K562 (cell line): ENCODE measurements at regions not wholly inside any gene's neighbourhood (a gene's known extent, or its start where the extent isn't known, plus 50 kb on each side); places are given as distances from the start of the nearest gene placed in this dataset.

Experiments used
- ATAC-seq: fragments of 200-7000 bp; cut with Tn5 transposase; 3 replicates; pipeline ENCODE4 v1.9.1; 2020; ENCODE audit warnings: moderate library complexity
- BruUV-seq: library from RNA; stranded (reverse); fragments of 400-500 nt; replicated peaks from 2 replicates; lab custom pipeline; 2021; lab: Mats Ljungman, UMichigan
- CTCF ChIA-PET: fragments of 300-600 bp; formaldehyde crosslinking; extraction: SDS; loops from one replicate; lab custom pipeline; 2021; ENCODE audit warnings: low intra/inter-chr PET ratio; lab: Yijun Ruan, JAX
- POLR2A ChIA-PET: fragments of 300-600, 350-650 bp; sonication (Branson Sonifier 250); formaldehyde crosslinking; extraction: SDS; loops from one replicate; lab custom pipeline; 2021; ENCODE audit warnings: antibody characterized with exemption, inconsistent platforms; lab: Yijun Ruan, JAX
- DNase-seq, 4 experiments: peaks; one replicate each; pipeline versions ENCODE4 v3.0.0 to v3.0.0-alpha.2; 2011 to 2018; ENCODE audit warnings: low spot score in 3 of 4, mixed read lengths in 3 of 4; ENCODE audit errors: extremely low read depth in 1 of 4
- FAIRE-seq: peaks from 2 replicates; lab custom pipeline; 2011; peaks lifted over from hg19 to GRCh38; lab: Jason Lieb, UNC
- H2AFZ ChIP-seq: 2 replicates; pipeline ENCODE4 v1.6.0; 2011; ENCODE audit warnings: low read depth, low read length, control low read depth, inconsistent platforms
- H3K27ac ChIP-seq: fragments of 200-600 bp; 3 replicates; pipeline ENCODE4 v1.8.0; 2011; ENCODE audit warnings: low read depth, mild to moderate bottlenecking, control low read depth, inconsistent platforms, low read length, moderate library complexity, mixed read lengths; ENCODE audit errors: extremely low read depth
- H3K27me3 ChIP-seq, 2 experiments: fragments of 300-600 bp in 1 of 2; 2 replicates in 1 of 2; 3 replicates in 1 of 2; pipeline versions ENCODE4 v1.6.0 to v1.8.0; 2011; ENCODE audit warnings: inconsistent platforms in 2 of 2, low read length in 2 of 2, mild to moderate bottlenecking in 1 of 2, mixed read lengths in 1 of 2, moderate library complexity in 1 of 2; ENCODE audit not compliant: control insufficient read depth in 2 of 2, insufficient read depth in 2 of 2
- H3K36me3 ChIP-seq: fragments of 300-600 bp; 3 replicates; pipeline ENCODE4 v1.8.0; 2011; ENCODE audit warnings: mild to moderate bottlenecking, low read length, inconsistent platforms; ENCODE audit not compliant: control insufficient read depth, insufficient read depth
- H3K4me1 ChIP-seq, 2 experiments: fragments of 200-600 bp in 1 of 2; replicated peaks in 1 of 2; 2 replicates in 1 of 2; 3 replicates in 1 of 2; pipeline versions ENCODE4 v1.5.1 to v1.8.0; 2011; ENCODE audit warnings: inconsistent platforms in 2 of 2, low read length in 2 of 2, mild to moderate bottlenecking in 1 of 2, mixed read lengths in 1 of 2, moderate library complexity in 1 of 2; ENCODE audit not compliant: control insufficient read depth in 2 of 2, insufficient read depth in 2 of 2
- H3K4me2 ChIP-seq: 2 replicates; pipeline ENCODE4 v1.6.1; 2011; ENCODE audit warnings: low read length, control low read depth, inconsistent platforms, mixed read lengths; ENCODE audit not compliant: insufficient read depth
- H3K4me3 ChIP-seq: fragments of 200-600 bp; sonication (generic), shearing (Covaris generic); 2 replicates; pipeline ENCODE4 v1.5.1; 2016; ENCODE audit warnings: control low read depth, inconsistent platforms
- H3K79me2 ChIP-seq: fragments of 200-600 bp; 3 replicates; pipeline ENCODE4 v1.8.0; 2011; ENCODE audit warnings: low read length, inconsistent platforms; ENCODE audit not compliant: control insufficient read depth, insufficient read depth
- H3K9ac ChIP-seq, 2 experiments: 2 replicates each; pipeline versions ENCODE4 v1.6.0 to v1.6.1; 2011; ENCODE audit warnings: low read depth in 2 of 2, low read length in 2 of 2, control low read depth in 1 of 2, inconsistent platforms in 1 of 2, mild to moderate bottlenecking in 1 of 2, mixed read lengths in 1 of 2; ENCODE audit not compliant: insufficient read depth in 1 of 2
- H3K9me1 ChIP-seq: one replicate; pipeline ENCODE4 v1.6.0; 2011; ENCODE audit warnings: inconsistent platforms, mild to moderate bottlenecking, low read length, moderate library complexity; ENCODE audit not compliant: control insufficient read depth, insufficient read depth
- H3K9me3 ChIP-seq: replicated peaks from 2 replicates; pipeline ENCODE4 v1.5.1; 2011; ENCODE audit warnings: low read depth, low read length, inconsistent platforms; ENCODE audit not compliant: control insufficient read depth, insufficient read depth
- H4K20me1 ChIP-seq: replicated peaks from 2 replicates; pipeline ENCODE4 v1.6.1; 2011; ENCODE audit warnings: low read length, inconsistent platforms, mixed read lengths; ENCODE audit not compliant: control insufficient read depth, insufficient read depth
- ETV5 ChIP-seq: sonication (generic); formaldehyde crosslinking; IDR thresholded peaks from 2 replicates; pipeline ENCODE4 v1.4.0; 2020; ENCODE audit warnings: low read depth, mild to moderate bottlenecking, missing genetic modification reagents
- FOS ChIP-seq: IDR thresholded peaks from 3 replicates; pipeline ENCODE4 v1.6.1; 2011; ENCODE audit not compliant: insufficient read length; ENCODE audit errors: extremely low read depth
- GTF2A2 ChIP-seq: IDR thresholded peaks from 2 replicates; pipeline ENCODE4 v1.6.1; 2016; ENCODE audit warnings: mild to moderate bottlenecking, missing genetic modification characterization, missing compliant biosample characterization
- HDAC3 ChIP-seq: fragments of 450-650 bp; IDR thresholded peaks from 2 replicates; pipeline ENCODE4 v1.6.1; 2018; ENCODE audit warnings: borderline replicate concordance, mild to moderate bottlenecking, moderate library complexity; ENCODE audit not compliant: partially characterized antibody
- HNRNPK ChIP-seq: fragments of 200-400 bp; formaldehyde crosslinking; IDR thresholded peaks from one replicate; pipeline ENCODE4 v1.6.1; 2018; ENCODE audit warnings: mild to moderate bottlenecking, low read depth, low read length; ENCODE audit not compliant: poor library complexity, severe bottlenecking
- NCOA1 ChIP-seq: fragments of 450-650 bp; IDR thresholded peaks from 2 replicates; pipeline ENCODE4 v1.6.1; 2016; ENCODE audit warnings: low read depth
- NFIC ChIP-seq: fragments of 450-650 bp; IDR thresholded peaks from 2 replicates; pipeline ENCODE4 v1.6.1; 2017; ENCODE audit warnings: mild to moderate bottlenecking, inconsistent platforms
- POLR2A ChIP-seq: fragments of 450-650 bp; conservative IDR thresholded peaks from 2 replicates; pipeline ENCODE4 v1.6.1; 2016
- POLR2G ChIP-seq: fragments of 200-400 bp; formaldehyde crosslinking; IDR thresholded peaks from 2 replicates; pipeline ENCODE4 v1.6.1; 2017; ENCODE audit warnings: low read depth, mild to moderate bottlenecking, antibody characterized with exemption, low read length, moderate library complexity
- SOX6 ChIP-seq: fragments of 450-650 bp; IDR thresholded peaks from 2 replicates; pipeline ENCODE4 v1.6.1; 2014; ENCODE audit warnings: mild to moderate bottlenecking
- SRSF7 ChIP-seq: fragments of 200-400 bp; formaldehyde crosslinking; optimal IDR thresholded peaks from 2 replicates; pipeline ENCODE3; 2017; ENCODE audit warnings: mild to moderate bottlenecking, low read depth, low read length
- ZFP36 ChIP-seq: fragments of 150-350 bp; IDR thresholded peaks from 2 replicates; pipeline ENCODE4 v1.6.1; 2018; ENCODE audit warnings: low read length, low read depth; ENCODE audit not compliant: partially characterized antibody
- ZNF146 ChIP-seq: IDR thresholded peaks from one replicate; pipeline ENCODE4 v1.6.1; 2018; ENCODE audit warnings: missing compliant biosample characterization; ENCODE audit not compliant: unreplicated experiment
- ZNF197 ChIP-seq: fragments of 200-800 bp; sonication (Bioruptor generic); IDR thresholded peaks from 2 replicates; pipeline ENCODE4 v1.6.1; 2016; ENCODE audit warnings: low read depth, missing genetic modification characterization, missing compliant biosample characterization
- ZNF584 ChIP-seq: fragments of 200-800 bp; sonication (Bioruptor generic); IDR thresholded peaks from 2 replicates; pipeline ENCODE4 v1.6.1; 2016; ENCODE audit warnings: low read depth, mild to moderate bottlenecking, missing genetic modification characterization, missing compliant biosample characterization
- ZNF764 ChIP-seq: fragments of 250-450 bp; sonication (Bioruptor Pico); IDR thresholded peaks from 2 replicates; pipeline ENCODE4 v1.4.0; 2020; ENCODE audit warnings: low read depth, mild to moderate bottlenecking, moderate library complexity
- ZNF79 ChIP-seq: fragments of 250-450 bp; sonication (Bioruptor Pico); IDR thresholded peaks from 2 replicates; pipeline ENCODE4 v1.4.0; 2020; ENCODE audit warnings: low read depth, mild to moderate bottlenecking, moderate library complexity
- WGBS: fragments of 100-300 bp; shearing (Covaris generic); methylation state at CpG from one replicate; pipeline ENCODE4 v1.1.6; 2016; ENCODE audit warnings: low coverage, mixed read lengths; ENCODE audit not compliant: insufficient coverage; ENCODE audit errors: missing lambda C conversion rate; 5-methylcytosine and 5-hydroxymethylcytosine counted together
- in situ Hi-C: fragments of 300-500 bp; cut with MboI; formaldehyde crosslinking; loops from 4 replicates; pipeline ENCODE4 v1.15.0; 2018; ENCODE audit warnings: inconsistent platforms, mixed read lengths
- intact Hi-C: fragments of 100-400 bp; cut with micrococcal nuclease; formaldehyde crosslinking; loops from 2 replicates; pipeline ENCODE4 v1.14.2; 2022
- TF ChIP-seq, protein P1 (sequence below): fragments of 450-650 bp; formaldehyde crosslinking; IDR thresholded peaks from 2 replicates; pipeline ENCODE4 v1.4.0; 2020; ENCODE audit warnings: mild to moderate bottlenecking, moderate library complexity

DNA sequence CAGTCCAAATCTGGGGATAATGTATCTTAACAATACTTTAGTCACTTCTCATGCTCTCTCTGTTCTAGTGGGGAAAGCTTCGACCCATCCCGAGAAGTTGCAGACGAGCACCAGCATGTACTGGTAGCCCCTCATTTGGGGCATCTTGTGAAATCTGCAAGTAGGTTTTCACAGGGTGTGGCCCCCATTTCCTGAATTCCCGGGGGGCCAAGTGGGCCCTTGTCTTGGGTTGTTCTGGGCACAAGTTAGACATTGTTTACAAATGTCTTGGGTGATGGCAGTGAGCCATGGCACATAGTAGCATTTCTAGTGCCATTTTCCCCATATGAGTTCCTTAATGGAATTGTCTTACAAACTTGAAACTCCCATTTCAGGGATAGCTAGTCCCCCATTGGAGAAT lies 216.7 kb upstream of the KCND2 start:
- POLR2A ChIA-PET = interaction anchor here (1.0 kb wide), 1 partner anchor 9 kb away, joined by 3 read pairs; no protein-coding TSS in a partner anchor

DNA sequence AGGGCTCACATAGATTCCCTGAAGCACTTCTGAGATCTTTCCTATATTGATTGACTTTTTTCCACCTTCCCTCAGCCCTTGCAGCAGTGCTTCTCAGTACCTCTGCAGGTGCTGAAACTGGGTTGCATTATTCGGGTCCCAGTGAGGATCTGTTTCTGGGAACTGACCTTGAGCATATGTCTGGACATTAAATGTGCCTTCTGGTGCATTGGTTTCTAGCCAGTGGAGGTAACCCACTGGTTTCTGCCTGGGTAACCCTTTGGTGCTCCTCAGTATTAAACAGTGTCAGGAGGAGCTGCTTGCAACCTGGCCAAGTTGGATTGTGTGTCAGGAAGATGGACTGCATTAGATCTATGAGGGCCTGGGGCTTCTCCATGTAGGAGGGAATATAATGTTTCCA lies 213.3 kb upstream of the KCND2 start:
- in situ Hi-C loops = no loop called here
- Histone ChIP-seq H3K4me1 (no peaks in the 10 kb centered on the region), H3K9me1 (no peaks in the 10 kb centered on the region), H3K4me2 (no peak overlapping the region), H2AFZ (no peak overlapping the region), H3K79me2 (no peaks in the 10 kb centered on the region), H3K27me3 (no peaks in the 10 kb centered on the region; a peak in 1 of 5 replicates), H3K9me3 (no peaks in the 10 kb centered on the region), H3K4me3 (no peak overlapping the region), H4K20me1 (no peaks in the 10 kb centered on the region), H3K36me3 (no peaks in the 10 kb centered on the region), H3K9ac (no peak overlapping the region), H3K27ac (no peak overlapping the region)
- DNase-seq (no peak), FAIRE-seq (no peak), ATAC-seq (no peak)
- POLR2A ChIA-PET = interaction anchor here (0.6 kb wide), 1 partner anchor 1366 kb away, joined by 3 read pairs; no protein-coding TSS in a partner anchor
- intact Hi-C loops = loop anchor here (10.0 kb wide), 1 partner anchor 125 kb away; no protein-coding TSS in a partner anchor
- CTCF ChIA-PET = no interaction called here
- 8% methylated on average over 1 of the region's 1 CpG for WGBS
- BruUV-seq = no TSS peak
- no peak for TF ChIP-seq NFIC
- TF ChIP-seq, protein P1, sequence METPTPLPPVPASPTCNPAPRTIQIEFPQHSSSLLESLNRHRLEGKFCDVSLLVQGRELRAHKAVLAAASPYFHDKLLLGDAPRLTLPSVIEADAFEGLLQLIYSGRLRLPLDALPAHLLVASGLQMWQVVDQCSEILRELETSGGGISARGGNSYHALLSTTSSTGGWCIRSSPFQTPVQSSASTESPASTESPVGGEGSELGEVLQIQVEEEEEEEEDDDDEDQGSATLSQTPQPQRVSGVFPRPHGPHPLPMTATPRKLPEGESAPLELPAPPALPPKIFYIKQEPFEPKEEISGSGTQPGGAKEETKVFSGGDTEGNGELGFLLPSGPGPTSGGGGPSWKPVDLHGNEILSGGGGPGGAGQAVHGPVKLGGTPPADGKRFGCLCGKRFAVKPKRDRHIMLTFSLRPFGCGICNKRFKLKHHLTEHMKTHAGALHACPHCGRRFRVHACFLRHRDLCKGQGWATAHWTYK (CRISPR knock-in tag) = no peak
- TF ChIP-seq HNRNPK = no peak
- TF ChIP-seq ZFP36 = no peak
- TF ChIP-seq ZNF146 (CRISPR knock-in tag) = no peak
- TF ChIP-seq GTF2A2 (tag) = no peak
- no peak for TF ChIP-seq ZNF584 (CRISPR knock-in tag)
- no peak for TF ChIP-seq HDAC3
- TF ChIP-seq ZNF197 = no peak
- no peak for TF ChIP-seq ZNF79
- TF ChIP-seq SRSF7 = no peak
- no peak for TF ChIP-seq FOS
- no peak for TF ChIP-seq ZNF764 (CRISPR knock-in tag)
- no peak for TF ChIP-seq POLR2G
- no peak for TF ChIP-seq POLR2A
- TF ChIP-seq SOX6 = no peak

More for the DNA sequence above, 216.7 kb upstream of the KCND2 start:
- Histone ChIP-seq H3K9me3 (no peaks in the 10 kb centered on the region), H3K9me1 (no peaks in the 10 kb centered on the region), H3K36me3 (no peaks in the 10 kb centered on the region), H4K20me1 (no peaks in the 10 kb centered on the region), H3K27ac (no peak overlapping the region), H3K79me2 (no peaks in the 10 kb centered on the region), H3K9ac (no peak overlapping the region), H3K4me2 (no peak overlapping the region), H2AFZ (no peak overlapping the region), H3K4me3 (no peak overlapping the region), H3K4me1 (peaks cover 0 to 4% of the 10 kb centered on the region in 2 experiments; a peak in 2 of 5 replicates), H3K27me3 (no peaks in the 10 kb centered on the region; a peak in 1 of 5 replicates)
- no peak for TF ChIP-seq NCOA1
- no peak for TF ChIP-seq ETV5 (CRISPR knock-in tag)
- no peak for DNase-seq
- 17% methylated on average over 4 of the region's 4 CpGs for WGBS
- in situ Hi-C loops (no loop called here), intact Hi-C loops (loop anchor here (10.0 kb wide), 1 partner anchor 121 kb away; no protein-coding TSS in a partner anchor)
- no TSS peak for BruUV-seq
- ATAC-seq = no peak
- no peak for FAIRE-seq
- CTCF ChIA-PET = no interaction called here
